Spleen (tissue), 7 donors: ENCODE measurements at regions not wholly inside any gene's neighbourhood (a gene's known extent, or its start where the extent isn't known, plus 50 kb on each side); places are given as distances from the start of the nearest gene placed in this dataset.

Experiments used
- CTCF ChIP-seq, 11 experiments: fragments of 200-600 bp in 7 of 11; fragments of 450-650 bp in 4 of 11; sonication (generic) in 4 of 11; IDR thresholded peaks in 8 of 11; conservative IDR thresholded peaks in 3 of 11; 1 replicate in 7 of 11; 2 replicates in 4 of 11; pipeline versions ENCODE4 v1.4.0 to v1.8.0; 2016 to 2021; ENCODE audit warnings: antibody characterized with exemption in 11 of 11, inconsistent platforms in 4 of 11, mild to moderate bottlenecking in 1 of 11
- POLR2A ChIP-seq, 3 donors: fragments of 450-650 bp; IDR thresholded peaks; one replicate each; pipeline ENCODE4 v1.5.1; 2017; ENCODE audit warnings: antibody characterized with exemption in 3 of 3, mild to moderate bottlenecking in 1 of 3
- POLR2AphosphoS5 ChIP-seq, 3 donors: sonication (generic); formaldehyde crosslinking; IDR thresholded peaks; one replicate each; pipeline ENCODE4 v1.5.1; 2017; ENCODE audit warnings: antibody characterized with exemption in 3 of 3
- donor health status: DM: no; HTN: no; CAD: no; lungs with moderate emphysema.
- donor health status: DM: no; HTN: no; CAD: no.
- donor health status: DM: no; HTN: no; CAD: no.

- TF ChIP-seq CTCF (IDR thresholded peaks at IDR 0.05 in 8 of 11, conservative IDR thresholded peaks at IDR 0.05 in 3 of 11) (no peak), POLR2AphosphoS5 (IDR thresholded peaks at IDR 0.05) (no peak), POLR2A (IDR thresholded peaks at IDR 0.05) (no peak)
These were observed 352.6 kb upstream of the AUTS2 start for GRCh38 chr7:69245646-69246045.
